H1 (cell line): ENCODE measurements at regions not wholly inside any gene's neighbourhood (a gene's known extent, or its start where the extent isn't known, plus 50 kb on each side); places are given as distances from the start of the nearest gene placed in this dataset.

Experiments used
- CTCF ChIA-PET: fragments of 300-600 bp; sonication (Branson Sonifier 250); formaldehyde crosslinking; loops from one replicate; lab custom pipeline; 2021; ENCODE audit not compliant: partially characterized antibody; lab: Charles Lee
- POLR2A ChIA-PET: fragments of 300-600 bp; sonication (Branson Sonifier 250); formaldehyde crosslinking; loops from one replicate; lab custom pipeline; 2021; ENCODE audit warnings: inconsistent platforms; ENCODE audit not compliant: partially characterized antibody; lab: Charles Lee
- DNase-seq, 2 experiments: peaks; one replicate each; pipeline versions ENCODE4 v3.0.0 to v3.0.0-alpha.2; 2010 to 2022; ENCODE audit warnings: low spot score in 2 of 2, low read depth in 1 of 2, mixed read lengths in 1 of 2
- FAIRE-seq: peaks from 2 replicates; lab custom pipeline; 2011; peaks lifted over from hg19 to GRCh38; lab: Jason Lieb, UNC
- H2AFZ ChIP-seq: 2 replicates; pipeline ENCODE4 v1.8.1; 2012; ENCODE audit warnings: low read length, inconsistent platforms
- H2AK5ac ChIP-seq: 2 replicates; pipeline ENCODE4 v1.6.1; 2013; ENCODE audit warnings: low read depth, low read length
- H2BK120ac ChIP-seq: replicated peaks from 2 replicates; pipeline ENCODE3; 2013; ENCODE audit warnings: low read depth, low read length, inconsistent platforms
- H2BK12ac ChIP-seq: 2 replicates; pipeline ENCODE4 v1.6.1; 2013; ENCODE audit warnings: low read depth, low read length
- H2BK15ac ChIP-seq: 2 replicates; pipeline ENCODE4 v1.6.1; 2013; ENCODE audit warnings: low read length
- H2BK20ac ChIP-seq: 2 replicates; pipeline ENCODE4 v1.6.1; 2013; ENCODE audit warnings: low read length
- H2BK5ac ChIP-seq: 2 replicates; pipeline ENCODE4 v1.6.1; 2013; ENCODE audit warnings: low read depth, low read length
- H3K14ac ChIP-seq: 2 replicates; pipeline ENCODE4 v1.6.1; 2013; ENCODE audit warnings: inconsistent platforms; ENCODE audit not compliant: insufficient read length
- H3K18ac ChIP-seq: 2 replicates; pipeline ENCODE4 v1.6.1; 2013; ENCODE audit warnings: low read length; ENCODE audit errors: extremely low read depth
- H3K23ac ChIP-seq: 2 replicates; pipeline ENCODE4 v1.6.1; 2013; ENCODE audit warnings: inconsistent platforms; ENCODE audit not compliant: insufficient read length
- H3K23me2 ChIP-seq: 2 replicates; pipeline ENCODE4 v1.6.1; 2013; ENCODE audit warnings: low read depth, low read length
- H3K27ac ChIP-seq: 2 replicates; pipeline ENCODE4 v1.6.1; 2011; ENCODE audit warnings: low read depth, low read length, inconsistent platforms
- H3K27me3 ChIP-seq, 4 experiments: replicated peaks in 1 of 4; 1 replicate in 1 of 4; 2 replicates in 3 of 4; pipeline versions ENCODE4 v1.6.1 to v1.8.1; 2011 to 2013; ENCODE audit warnings: low read length in 3 of 4, mild to moderate bottlenecking in 3 of 4, inconsistent platforms in 2 of 4, mixed read lengths in 2 of 4, moderate library complexity in 1 of 4; ENCODE audit not compliant: control insufficient read depth in 3 of 4, insufficient read depth in 3 of 4; ENCODE audit errors: extremely low read depth in 1 of 4
- H3K36me3 ChIP-seq, 4 experiments: 2 replicates each; pipeline versions ENCODE4 v1.6.1 to v1.8.1; 2011 to 2013; ENCODE audit warnings: mild to moderate bottlenecking in 4 of 4, low read length in 3 of 4, moderate library complexity in 2 of 4, control low read depth in 1 of 4, inconsistent platforms in 1 of 4; ENCODE audit not compliant: insufficient read depth in 4 of 4, control insufficient read depth in 2 of 4
- H3K4ac ChIP-seq: replicated peaks from 2 replicates; pipeline ENCODE3; 2013; ENCODE audit warnings: low read length, low read depth, mixed read lengths, inconsistent platforms; ENCODE audit not compliant: insufficient read length
- H3K4me1 ChIP-seq, 4 experiments: replicated peaks in 1 of 4; 1 replicate in 1 of 4; 2 replicates in 3 of 4; pipeline versions ENCODE4 v1.6.1 to v1.8.1; 2011 to 2013; ENCODE audit warnings: low read length in 3 of 4, inconsistent platforms in 2 of 4, mixed read lengths in 1 of 4; ENCODE audit not compliant: insufficient read depth in 4 of 4, control insufficient read depth in 3 of 4
- H3K4me2 ChIP-seq, 2 experiments: 2 replicates each; pipeline versions ENCODE4 v1.6.1 to v1.8.1; 2011 to 2013; ENCODE audit warnings: low read depth in 2 of 2, low read length in 2 of 2, control low read depth in 1 of 2, inconsistent platforms in 1 of 2, mild to moderate bottlenecking in 1 of 2; ENCODE audit not compliant: insufficient read depth in 1 of 2
- H3K4me3 ChIP-seq, 4 experiments: fragments of 200-600, 300-600 bp in 1 of 4; sonication (generic), shearing (Covaris generic), sonication (Bioruptor Twin) in 1 of 4; 2 replicates each; pipeline versions ENCODE4 v1.5.1 to v1.8.1; 2011 to 2016; ENCODE audit warnings: low read length in 4 of 4, low read depth in 3 of 4, control low read depth in 2 of 4, inconsistent platforms in 2 of 4, mild to moderate bottlenecking in 2 of 4, mixed read lengths in 1 of 4, moderate library complexity in 1 of 4; ENCODE audit not compliant: insufficient read depth in 2 of 4; ENCODE audit errors: extremely low read depth in 1 of 4
- H3K56ac ChIP-seq: replicated peaks from 2 replicates; pipeline ENCODE3; 2013; ENCODE audit warnings: low read depth, mild to moderate bottlenecking, mixed read lengths, low read length, inconsistent platforms; ENCODE audit not compliant: insufficient read length
- H3K79me1 ChIP-seq: 2 replicates; pipeline ENCODE4 v1.6.1; 2013; ENCODE audit warnings: low read depth, low read length, control low read depth
- H3K79me2 ChIP-seq, 2 experiments: 2 replicates each; pipeline versions ENCODE4 v1.6.1 to v1.8.1; 2012 to 2013; ENCODE audit warnings: low read length in 2 of 2, mild to moderate bottlenecking in 2 of 2, inconsistent platforms in 1 of 2; ENCODE audit not compliant: insufficient read depth in 2 of 2, control insufficient read depth in 1 of 2
- H3K9ac ChIP-seq, 4 experiments: replicated peaks in 1 of 4; 1 replicate in 1 of 4; 2 replicates in 3 of 4; pipeline versions ENCODE4 v1.6.1 to v1.8.1; 2011 to 2013; ENCODE audit warnings: low read depth in 3 of 4, low read length in 3 of 4, control low read depth in 2 of 4, mild to moderate bottlenecking in 2 of 4, moderate library complexity in 2 of 4, inconsistent platforms in 1 of 4; ENCODE audit errors: extremely low read depth in 1 of 4
- H3K9me3 ChIP-seq, 2 experiments: 2 replicates each; pipeline versions ENCODE4 v1.6.1 to v1.8.1; 2012 to 2013; ENCODE audit warnings: mild to moderate bottlenecking in 2 of 2, moderate library complexity in 2 of 2, control low read depth in 1 of 2, inconsistent platforms in 1 of 2, low read depth in 1 of 2, low read length in 1 of 2, mixed read lengths in 1 of 2; ENCODE audit not compliant: insufficient read depth in 2 of 2
- H4K20me1 ChIP-seq, 2 experiments: replicated peaks in 1 of 2; 2 replicates each; pipeline versions ENCODE3 to v1.8.1; 2011 to 2013; ENCODE audit warnings: inconsistent platforms in 2 of 2, low read length in 2 of 2, mild to moderate bottlenecking in 1 of 2; ENCODE audit not compliant: insufficient read depth in 2 of 2, control insufficient read depth in 1 of 2
- H4K5ac ChIP-seq: 2 replicates; pipeline ENCODE4 v1.6.1; 2013; ENCODE audit warnings: low read length, low read depth, mixed read lengths, inconsistent platforms; ENCODE audit not compliant: insufficient read length
- H4K8ac ChIP-seq: 2 replicates; pipeline ENCODE4 v1.8.0; 2013; ENCODE audit warnings: mild to moderate bottlenecking, moderate library complexity, low read length, inconsistent platforms; ENCODE audit not compliant: insufficient read depth; ENCODE audit errors: extremely low read depth
- H4K91ac ChIP-seq: replicated peaks from 2 replicates; pipeline ENCODE3; 2013; ENCODE audit warnings: low read length, mixed read lengths, inconsistent platforms; ENCODE audit not compliant: insufficient read length
- BCL11A ChIP-seq, 2 experiments: IDR thresholded peaks; one replicate each; pipeline ENCODE4 v1.6.1; 2011; ENCODE audit warnings: low read depth in 2 of 2, low read length in 2 of 2, mild to moderate bottlenecking in 2 of 2
- CTBP2 ChIP-seq: IDR thresholded peaks from 2 replicates; pipeline ENCODE4 v1.7.0; 2011; ENCODE audit warnings: borderline replicate concordance, mild to moderate bottlenecking, moderate library complexity, mixed read lengths, low read length; ENCODE audit not compliant: insufficient read depth, insufficient read length
- EGR1 ChIP-seq: IDR thresholded peaks from 2 replicates; pipeline ENCODE4 v1.6.1; 2011; ENCODE audit warnings: low read depth, low read length, borderline replicate concordance
- FOSL1 ChIP-seq: IDR thresholded peaks from 2 replicates; pipeline ENCODE4 v1.6.1; 2011; ENCODE audit warnings: mild to moderate bottlenecking, low read depth, low read length, moderate library complexity; ENCODE audit not compliant: insufficient read depth
- JUN ChIP-seq: IDR thresholded peaks from 2 replicates; pipeline ENCODE4 v1.6.1; 2011; ENCODE audit warnings: low read depth, mild to moderate bottlenecking, improper control_type of control experiment, low read length
- KDM1A ChIP-seq: fragments of 200-600, 300-600 bp; sonication (generic); IDR thresholded peaks from 2 replicates; pipeline ENCODE4 v1.7.1; 2016; ENCODE audit warnings: mild to moderate bottlenecking, low read length, borderline replicate concordance
- POLR2AphosphoS5 ChIP-seq: IDR thresholded peaks from 2 replicates; pipeline ENCODE4 v1.6.1; 2011; ENCODE audit warnings: low read depth, low read length
- RAD21 ChIP-seq, 2 experiments: IDR thresholded peaks in 1 of 2; conservative IDR thresholded peaks in 1 of 2; 2 replicates each; pipeline ENCODE4 v1.6.1; 2011; ENCODE audit warnings: low read depth in 2 of 2, low read length in 2 of 2, improper control_type of control experiment in 1 of 2, inconsistent platforms in 1 of 2, mild to moderate bottlenecking in 1 of 2, moderate library complexity in 1 of 2
- RXRA ChIP-seq: IDR thresholded peaks from 2 replicates; pipeline ENCODE4 v1.6.1; 2011; ENCODE audit warnings: low read depth, mild to moderate bottlenecking, low read length, moderate library complexity; ENCODE audit not compliant: insufficient read depth
- SIX5 ChIP-seq: IDR thresholded peaks from 2 replicates; pipeline ENCODE4 v1.6.1; 2011; ENCODE audit warnings: mild to moderate bottlenecking, low read depth, low read length
- SP1 ChIP-seq: IDR thresholded peaks from 2 replicates; pipeline ENCODE4 v1.6.1; 2011; ENCODE audit warnings: low read depth, low read length
- SRF ChIP-seq: IDR thresholded peaks from 2 replicates; pipeline ENCODE4 v1.6.1; 2011; ENCODE audit warnings: mild to moderate bottlenecking, low read depth, low read length, moderate library complexity
- TAF7 ChIP-seq: optimal IDR thresholded peaks from 2 replicates; pipeline ENCODE3; 2011; ENCODE audit warnings: low read depth, mild to moderate bottlenecking, inconsistent platforms, low read length, moderate library complexity, borderline replicate concordance
- WGBS, 2 experiments: shearing (Covaris generic) in 1 of 2; methylation state at CpG; one replicate each; pipeline versions ENCODE4 v1.1.6 to v1.1.7; 2013 to 2015; ENCODE audit warnings: low lambda C conversion rate in 2 of 2, mixed read lengths in 2 of 2, inconsistent platforms in 1 of 2, low coverage in 1 of 2, missing lambda C conversion rate in 1 of 2; ENCODE audit not compliant: insufficient replicate concordance in 2 of 2, insufficient coverage in 1 of 2, insufficient read length in 1 of 2; ENCODE audit errors: extremely low coverage in 1 of 2, missing lambda C conversion rate in 1 of 2; 5-methylcytosine and 5-hydroxymethylcytosine counted together
- TF ChIP-seq, protein P1 (sequence below): IDR thresholded peaks from 2 replicates; pipeline ENCODE4 v1.6.1; 2012; ENCODE audit warnings: inconsistent platforms

DNA sequence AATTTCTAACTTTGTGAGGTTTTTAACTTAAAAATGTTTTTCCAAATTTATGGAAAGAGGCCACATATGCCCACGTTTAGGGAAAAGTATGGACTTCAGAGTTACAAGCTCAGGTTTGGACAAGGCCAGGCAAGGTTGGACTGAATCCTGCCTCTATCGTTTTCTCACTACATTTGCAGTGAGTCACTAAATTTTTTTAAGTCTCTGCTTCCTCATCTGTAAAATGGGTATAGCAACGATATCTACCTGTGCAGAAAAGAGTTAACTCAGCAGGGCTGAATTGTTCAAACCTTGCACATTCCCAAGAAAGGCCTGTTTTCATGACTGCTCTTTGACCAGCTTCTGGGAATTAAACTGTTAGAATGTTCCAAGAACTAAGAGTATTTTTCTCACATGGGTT, 159.1 kb downstream of the LTN1 start:
- H3K4me1 ChIP-seq = no peaks in the 10 kb centered on the region
- TF ChIP-seq RXRA (no peak), KDM1A (no peak), POLR2AphosphoS5 (no peak), SIX5 (no peak), JUN (no peak), RAD21 (IDR thresholded peaks at IDR 0.05 in 1 of 2, conservative IDR thresholded peaks at IDR 0.05 in 1 of 2; ENCODE audit: low read depth in 2 of 2, low read length in 2 of 2) (no peak), FOSL1 (no peak), SRF (no peak), TAF7 (no peak), SP1 (no peak), CTBP2 (no peak), EGR1 (no peak), BCL11A (IDR thresholded peaks at IDR 0.05; ENCODE audit: low read depth in 2 of 2, low read length in 2 of 2) (no peak)
- TF ChIP-seq, protein P1, sequence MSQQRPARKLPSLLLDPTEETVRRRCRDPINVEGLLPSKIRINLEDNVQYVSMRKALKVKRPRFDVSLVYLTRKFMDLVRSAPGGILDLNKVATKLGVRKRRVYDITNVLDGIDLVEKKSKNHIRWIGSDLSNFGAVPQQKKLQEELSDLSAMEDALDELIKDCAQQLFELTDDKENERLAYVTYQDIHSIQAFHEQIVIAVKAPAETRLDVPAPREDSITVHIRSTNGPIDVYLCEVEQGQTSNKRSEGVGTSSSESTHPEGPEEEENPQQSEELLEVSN = no peak

More for the DNA sequence above, 159.1 kb downstream of the LTN1 start:
- Histone ChIP-seq H4K8ac (no peak overlapping the region), H3K79me2 (no peaks in the 10 kb centered on the region), H2BK15ac (no peak overlapping the region), H3K4me3 (no peak overlapping the region), H4K5ac (no peak overlapping the region), H3K79me1 (no peaks in the 10 kb centered on the region), H2BK5ac (no peak overlapping the region), H3K36me3 (no peaks in the 10 kb centered on the region), H2BK120ac (no peak overlapping the region), H3K56ac (no peak overlapping the region), H3K4me2 (no peak overlapping the region), H2BK12ac (no peak overlapping the region), H3K4ac (no peak overlapping the region), H4K91ac (no peak overlapping the region), H3K14ac (no peak overlapping the region), H3K27ac (no peak overlapping the region), H2BK20ac (no peak overlapping the region), H3K23ac (no peak overlapping the region), H3K9me3 (no peaks in the 10 kb centered on the region), H2AFZ (no peak overlapping the region), H3K9ac (no peak overlapping the region), H3K27me3 (peaks cover 0 to 1% (median 0%) of the 10 kb centered on the region in 4 experiments; a peak in 1 of 7 replicates), H2AK5ac (no peak overlapping the region), H3K23me2 (no peaks in the 10 kb centered on the region), H3K18ac (no peak overlapping the region), H4K20me1 (no peaks in the 10 kb centered on the region)
- FAIRE-seq (no peak), DNase-seq (no peak)
- POLR2A ChIA-PET = no interaction called here
- CTCF ChIA-PET = interaction anchor here (1.0 to 2.3 kb wide), 3 partner anchors 53 to 88 kb away, joined by 3 to 7 read pairs (median 4); no protein-coding TSS in a partner anchor
- WGBS, 2 experiments = 85% methylated on average over 3 of the region's 3 CpGs; no CpG with 5 or more reads in 1 of the 2 experiments
